Thyroid gland (tissue), 4 donors: ENCODE measurements at regions not wholly inside any gene's neighbourhood (a gene's known extent, or its start where the extent isn't known, plus 50 kb on each side); places are given as distances from the start of the nearest gene placed in this dataset.

Source experiments
- POLR2A ChIP-seq, 2 donors: fragments of 450-650 bp; IDR thresholded peaks; one replicate each; pipeline ENCODE4 v1.6.1; 2017; ENCODE audit warnings: antibody characterized with exemption in 2 of 2, mild to moderate bottlenecking in 2 of 2, moderate library complexity in 1 of 2
- TF ChIP-seq, protein P1 (sequence below), 6 experiments: fragments of 200-600 bp in 3 of 6; fragments of 450-650 bp in 3 of 6; sonication (generic) in 3 of 6; IDR thresholded peaks; one replicate each; pipeline ENCODE4 v1.5.1; 2016 to 2019; ENCODE audit warnings: antibody characterized with exemption in 6 of 6, mild to moderate bottlenecking in 2 of 6, inconsistent platforms in 1 of 6, moderate library complexity in 1 of 6

- TF ChIP-seq POLR2A (IDR thresholded peaks at IDR 0.05): no peak
- TF ChIP-seq, protein P1, sequence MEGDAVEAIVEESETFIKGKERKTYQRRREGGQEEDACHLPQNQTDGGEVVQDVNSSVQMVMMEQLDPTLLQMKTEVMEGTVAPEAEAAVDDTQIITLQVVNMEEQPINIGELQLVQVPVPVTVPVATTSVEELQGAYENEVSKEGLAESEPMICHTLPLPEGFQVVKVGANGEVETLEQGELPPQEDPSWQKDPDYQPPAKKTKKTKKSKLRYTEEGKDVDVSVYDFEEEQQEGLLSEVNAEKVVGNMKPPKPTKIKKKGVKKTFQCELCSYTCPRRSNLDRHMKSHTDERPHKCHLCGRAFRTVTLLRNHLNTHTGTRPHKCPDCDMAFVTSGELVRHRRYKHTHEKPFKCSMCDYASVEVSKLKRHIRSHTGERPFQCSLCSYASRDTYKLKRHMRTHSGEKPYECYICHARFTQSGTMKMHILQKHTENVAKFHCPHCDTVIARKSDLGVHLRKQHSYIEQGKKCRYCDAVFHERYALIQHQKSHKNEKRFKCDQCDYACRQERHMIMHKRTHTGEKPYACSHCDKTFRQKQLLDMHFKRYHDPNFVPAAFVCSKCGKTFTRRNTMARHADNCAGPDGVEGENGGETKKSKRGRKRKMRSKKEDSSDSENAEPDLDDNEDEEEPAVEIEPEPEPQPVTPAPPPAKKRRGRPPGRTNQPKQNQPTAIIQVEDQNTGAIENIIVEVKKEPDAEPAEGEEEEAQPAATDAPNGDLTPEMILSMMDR (IDR thresholded peaks at IDR 0.05): no peak
Measured at GRCh38 chr19:30780456-30780855, 408.3 kb downstream of the ZNF536 start.
